ENCODE measurements at regions not wholly inside any gene's neighbourhood (a gene's known extent, or its start where the extent isn't known, plus 50 kb on each side); places are given as distances from the start of the nearest gene placed in this dataset.
"Not testable (repeated sequence)": the region's sequence is repeated elsewhere in the genome, so short reads cannot be mapped to it uniquely, and the experiment has no call there.

DNA sequence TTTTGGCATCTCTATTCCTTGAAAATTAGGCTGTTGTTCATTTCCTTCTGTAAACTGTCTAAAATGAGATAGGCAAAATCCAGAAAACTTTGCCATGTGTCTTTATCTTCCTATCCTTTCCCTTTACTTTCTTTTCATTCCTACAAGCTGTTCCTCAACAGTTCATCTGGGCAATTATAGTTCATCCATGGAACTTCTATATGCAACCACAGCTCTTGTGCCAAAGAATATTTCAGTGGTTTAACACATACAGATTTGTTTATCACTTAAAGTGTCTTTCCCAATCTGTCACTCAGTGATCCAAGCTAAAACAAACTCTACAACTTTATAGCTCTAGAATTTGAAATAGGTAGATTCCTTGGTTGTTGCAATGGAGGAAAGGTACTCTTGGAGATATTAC is 230.3 kb upstream of the EPHA6 start:
- ATAC-seq (ENCODE audit: poor library complexity) (no peak), DNase-seq (no peak)
- no peaks in the 10 kb centered on the region for H3K36me3 ChIP-seq (ENCODE audit: insufficient read depth, low read length)
- no peaks in the 10 kb centered on the region for H3K27me3 ChIP-seq (ENCODE audit: control insufficient read depth in 1 of 2, insufficient read depth in 2 of 2, low read length in 2 of 2)
- H3K27ac Mint-ChIP-seq, result no peak overlapping the region
- no peak overlapping the region for H3K27ac ChIP-seq (ENCODE audit: low read depth in 1 of 2, low read length in 2 of 2)
- ChIA-PET POLR2A (no interaction called here), CTCF (no interaction called here)
- H3K4me1 Mint-ChIP-seq (ENCODE audit: low read depth), result no peaks in the 10 kb centered on the region
- intact Hi-C loops (cut with DNase I, micrococcal nuclease), result no loop called here
- H3K27me3 Mint-ChIP-seq, result no peaks in the 10 kb centered on the region
- H3K4me3 ChIP-seq (ENCODE audit: low read length), result no peak overlapping the region
- H3K9me3 Mint-ChIP-seq, result peaks cover 8% of the 10 kb centered on the region
- H3K4me1 ChIP-seq (ENCODE audit: insufficient read depth, low read length), result no peaks in the 10 kb centered on the region
- no peaks in the 10 kb centered on the region for H3K9me3 ChIP-seq (ENCODE audit: control insufficient read depth in 1 of 2, insufficient read depth in 1 of 2, low read length in 2 of 2)
- no peaks in the 10 kb centered on the region for H3K36me3 Mint-ChIP-seq (ENCODE audit: low read depth)
- no peak overlapping the region for H3K4me3 Mint-ChIP-seq
- TF ChIP-seq, protein P1, sequence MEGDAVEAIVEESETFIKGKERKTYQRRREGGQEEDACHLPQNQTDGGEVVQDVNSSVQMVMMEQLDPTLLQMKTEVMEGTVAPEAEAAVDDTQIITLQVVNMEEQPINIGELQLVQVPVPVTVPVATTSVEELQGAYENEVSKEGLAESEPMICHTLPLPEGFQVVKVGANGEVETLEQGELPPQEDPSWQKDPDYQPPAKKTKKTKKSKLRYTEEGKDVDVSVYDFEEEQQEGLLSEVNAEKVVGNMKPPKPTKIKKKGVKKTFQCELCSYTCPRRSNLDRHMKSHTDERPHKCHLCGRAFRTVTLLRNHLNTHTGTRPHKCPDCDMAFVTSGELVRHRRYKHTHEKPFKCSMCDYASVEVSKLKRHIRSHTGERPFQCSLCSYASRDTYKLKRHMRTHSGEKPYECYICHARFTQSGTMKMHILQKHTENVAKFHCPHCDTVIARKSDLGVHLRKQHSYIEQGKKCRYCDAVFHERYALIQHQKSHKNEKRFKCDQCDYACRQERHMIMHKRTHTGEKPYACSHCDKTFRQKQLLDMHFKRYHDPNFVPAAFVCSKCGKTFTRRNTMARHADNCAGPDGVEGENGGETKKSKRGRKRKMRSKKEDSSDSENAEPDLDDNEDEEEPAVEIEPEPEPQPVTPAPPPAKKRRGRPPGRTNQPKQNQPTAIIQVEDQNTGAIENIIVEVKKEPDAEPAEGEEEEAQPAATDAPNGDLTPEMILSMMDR (IDR thresholded peaks at IDR 0.05), result no peak

- ATAC-seq (ENCODE audit: poor library complexity); POLR2A ChIA-PET; H3K9me3 Mint-ChIP-seq; CTCF ChIA-PET; H3K27me3 Mint-ChIP-seq; H3K4me3 ChIP-seq (ENCODE audit: low read length); intact Hi-C loops (cut with DNase I, micrococcal nuclease); H3K4me3 Mint-ChIP-seq; DNase-seq; H3K36me3 Mint-ChIP-seq (ENCODE audit: low read depth); H3K36me3 ChIP-seq (ENCODE audit: insufficient read depth, low read length); H3K4me1 Mint-ChIP-seq (ENCODE audit: low read depth); H3K27me3 ChIP-seq (ENCODE audit: control insufficient read depth in 1 of 2, insufficient read depth in 2 of 2, low read length in 2 of 2); H3K4me1 ChIP-seq (ENCODE audit: insufficient read depth, low read length); H3K27ac ChIP-seq (ENCODE audit: low read depth in 1 of 2, low read length in 2 of 2); H3K27ac Mint-ChIP-seq: not testable (repeated sequence)
- peaks cover 0 to 12% of the 10 kb centered on the region in 2 experiments for H3K9me3 ChIP-seq (ENCODE audit: control insufficient read depth in 1 of 2, insufficient read depth in 1 of 2, low read length in 2 of 2)
These were observed 207.5 kb upstream of the EPHA6 start for GRCh38 chr3:96606865-96607264.

DNA sequence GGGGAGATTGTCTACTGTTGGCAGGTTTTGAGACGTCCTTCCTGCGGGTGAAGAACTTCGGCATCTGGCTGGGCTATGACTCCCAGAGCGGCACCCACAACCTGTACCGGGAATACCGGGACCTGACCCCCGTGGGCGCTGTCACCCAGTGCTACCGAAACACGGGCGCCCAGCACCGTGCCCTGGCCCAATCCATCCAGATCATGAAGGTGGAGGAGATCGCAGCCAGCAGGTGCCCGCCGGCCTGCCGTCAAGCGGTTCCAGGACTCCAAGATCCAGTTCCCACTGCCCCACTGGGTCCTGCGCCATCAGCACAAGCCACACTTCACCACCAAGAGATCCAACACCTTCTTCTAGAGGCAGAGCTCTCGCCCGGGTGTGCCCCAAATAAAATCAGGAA is 194.9 kb upstream of the EPHA6 start:
- H3K9me3 Mint-ChIP-seq, result peaks cover 6% of the 10 kb centered on the region
- Histone ChIP-seq H3K4me1 (ENCODE audit: insufficient read depth, low read length) (no peaks in the 10 kb centered on the region), H3K9me3 (ENCODE audit: control insufficient read depth in 1 of 2, insufficient read depth in 1 of 2, low read length in 2 of 2) (no peaks in the 10 kb centered on the region), H3K27me3 (ENCODE audit: control insufficient read depth in 1 of 2, insufficient read depth in 2 of 2, low read length in 2 of 2) (no peaks in the 10 kb centered on the region), H3K36me3 (ENCODE audit: insufficient read depth, low read length) (no peaks in the 10 kb centered on the region), H3K27ac (ENCODE audit: low read depth in 1 of 2, low read length in 2 of 2) (no peak overlapping the region), H3K4me3 (ENCODE audit: low read length) (no peak overlapping the region)
- H3K4me1 Mint-ChIP-seq (ENCODE audit: low read depth), result no peaks in the 10 kb centered on the region
- H3K4me3 Mint-ChIP-seq, result no peak overlapping the region
- H3K36me3 Mint-ChIP-seq (ENCODE audit: low read depth), result no peaks in the 10 kb centered on the region
- ATAC-seq (ENCODE audit: poor library complexity) (no peak), DNase-seq (no peak)
- H3K27ac Mint-ChIP-seq, result no peak overlapping the region
- CTCF ChIA-PET, result no interaction called here
- POLR2A ChIA-PET, result no interaction called here
- intact Hi-C loops (cut with DNase I, micrococcal nuclease), result no loop called here
- TF ChIP-seq, protein P1 (IDR thresholded peaks at IDR 0.05), result no peak
- H3K27me3 Mint-ChIP-seq, result no peaks in the 10 kb centered on the region

DNA sequence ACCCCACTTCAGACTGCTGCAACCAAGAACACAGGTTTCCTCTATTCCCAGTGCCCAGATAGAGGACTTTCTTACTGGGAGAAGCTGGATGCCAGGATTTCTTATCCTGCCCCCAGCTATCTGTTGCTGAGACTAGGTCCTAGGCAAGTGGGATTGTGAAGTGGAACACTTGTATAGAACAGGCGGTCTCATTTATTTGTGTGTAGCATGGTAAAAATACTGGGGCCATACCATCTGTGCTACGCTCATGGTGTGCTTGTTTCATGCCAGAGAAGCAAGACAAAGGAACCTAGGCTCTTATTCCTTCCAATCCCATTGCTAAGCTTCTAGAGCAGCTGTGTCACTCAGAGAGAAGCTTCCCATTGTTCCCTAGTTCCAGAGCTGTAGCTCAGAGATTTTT is 191.5 kb upstream of the EPHA6 start:
- Histone ChIP-seq H3K4me1 (ENCODE audit: insufficient read depth, low read length) (no peaks in the 10 kb centered on the region), H3K27me3 (ENCODE audit: control insufficient read depth in 1 of 2, insufficient read depth in 2 of 2, low read length in 2 of 2) (no peaks in the 10 kb centered on the region), H3K27ac (ENCODE audit: low read depth in 1 of 2, low read length in 2 of 2) (no peak overlapping the region), H3K36me3 (ENCODE audit: insufficient read depth, low read length) (no peaks in the 10 kb centered on the region), H3K4me3 (ENCODE audit: low read length) (no peak overlapping the region), H3K9me3 (ENCODE audit: control insufficient read depth in 1 of 2, insufficient read depth in 1 of 2, low read length in 2 of 2) (no peaks in the 10 kb centered on the region)
- intact Hi-C loops (cut with DNase I, micrococcal nuclease), result no loop called here
- CTCF ChIA-PET, result no interaction called here
- Mint-ChIP-seq H3K36me3 (ENCODE audit: low read depth) (no peaks in the 10 kb centered on the region), H3K27ac (no peak overlapping the region), H3K4me3 (no peak overlapping the region), H3K9me3 (peaks cover 9% of the 10 kb centered on the region), H3K27me3 (no peaks in the 10 kb centered on the region), H3K4me1 (ENCODE audit: low read depth) (no peaks in the 10 kb centered on the region)
- DNase-seq (no peak), ATAC-seq (ENCODE audit: poor library complexity) (no peak)
- TF ChIP-seq, protein P1 (IDR thresholded peaks at IDR 0.05), result no peak
- POLR2A ChIA-PET, result no interaction called here

Data from CD4-positive, alpha-beta T cell (primary cell).